ENCODE measurements at regions not wholly inside any gene's neighbourhood (a gene's known extent, or its start where the extent isn't known, plus 50 kb on each side); places are given as distances from the start of the nearest gene placed in this dataset.
"Not testable (repeated sequence)": the region's sequence is repeated elsewhere in the genome, so short reads cannot be mapped to it uniquely, and the experiment has no call there.

DNA sequence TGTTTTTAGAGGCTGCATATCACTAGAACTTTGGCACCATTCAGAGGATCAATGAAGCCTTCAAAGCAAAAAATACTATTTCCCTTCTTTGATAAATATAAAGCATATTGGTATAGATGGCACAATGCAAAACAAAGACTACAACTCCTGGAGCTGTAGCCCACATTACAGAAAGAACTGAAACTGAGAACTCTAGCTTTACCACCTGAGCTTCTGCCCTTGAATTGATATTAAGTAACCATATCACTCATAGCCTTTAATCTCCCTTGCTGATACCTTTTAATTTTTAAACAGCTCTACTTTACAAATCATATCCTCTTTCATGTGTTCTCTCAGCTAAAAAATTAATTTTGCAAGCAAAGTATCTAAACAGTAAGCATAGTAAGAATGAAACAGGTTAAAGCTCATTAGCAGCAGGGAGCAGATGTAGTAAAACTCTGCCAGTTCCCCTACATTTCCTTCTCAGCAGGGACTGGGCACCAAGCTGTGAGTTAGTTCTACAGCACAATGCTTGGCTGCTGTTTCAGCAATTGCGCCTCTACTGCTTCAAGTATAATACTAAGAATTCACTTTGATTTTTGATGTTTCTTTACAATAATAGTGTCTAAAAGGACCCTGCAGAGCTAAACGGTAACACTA, 97.9 kb upstream of the NANOGP8 start:
- ChIA-PET POLR2A (no interaction called here), CTCF (interaction anchor here (1.1 to 1.3 kb wide), 4 partner anchors 15 to 474 kb away, joined by 3 read pairs; no protein-coding TSS in a partner anchor)
- TF ChIP-seq, protein P1, sequence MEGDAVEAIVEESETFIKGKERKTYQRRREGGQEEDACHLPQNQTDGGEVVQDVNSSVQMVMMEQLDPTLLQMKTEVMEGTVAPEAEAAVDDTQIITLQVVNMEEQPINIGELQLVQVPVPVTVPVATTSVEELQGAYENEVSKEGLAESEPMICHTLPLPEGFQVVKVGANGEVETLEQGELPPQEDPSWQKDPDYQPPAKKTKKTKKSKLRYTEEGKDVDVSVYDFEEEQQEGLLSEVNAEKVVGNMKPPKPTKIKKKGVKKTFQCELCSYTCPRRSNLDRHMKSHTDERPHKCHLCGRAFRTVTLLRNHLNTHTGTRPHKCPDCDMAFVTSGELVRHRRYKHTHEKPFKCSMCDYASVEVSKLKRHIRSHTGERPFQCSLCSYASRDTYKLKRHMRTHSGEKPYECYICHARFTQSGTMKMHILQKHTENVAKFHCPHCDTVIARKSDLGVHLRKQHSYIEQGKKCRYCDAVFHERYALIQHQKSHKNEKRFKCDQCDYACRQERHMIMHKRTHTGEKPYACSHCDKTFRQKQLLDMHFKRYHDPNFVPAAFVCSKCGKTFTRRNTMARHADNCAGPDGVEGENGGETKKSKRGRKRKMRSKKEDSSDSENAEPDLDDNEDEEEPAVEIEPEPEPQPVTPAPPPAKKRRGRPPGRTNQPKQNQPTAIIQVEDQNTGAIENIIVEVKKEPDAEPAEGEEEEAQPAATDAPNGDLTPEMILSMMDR (IDR thresholded peaks at IDR 0.05; ENCODE audit: control extremely low read depth, extremely low read depth, low read depth, missing control alignments), result no peak
- no peak for DNase-seq (ENCODE audit: extremely low spot score)

DNA sequence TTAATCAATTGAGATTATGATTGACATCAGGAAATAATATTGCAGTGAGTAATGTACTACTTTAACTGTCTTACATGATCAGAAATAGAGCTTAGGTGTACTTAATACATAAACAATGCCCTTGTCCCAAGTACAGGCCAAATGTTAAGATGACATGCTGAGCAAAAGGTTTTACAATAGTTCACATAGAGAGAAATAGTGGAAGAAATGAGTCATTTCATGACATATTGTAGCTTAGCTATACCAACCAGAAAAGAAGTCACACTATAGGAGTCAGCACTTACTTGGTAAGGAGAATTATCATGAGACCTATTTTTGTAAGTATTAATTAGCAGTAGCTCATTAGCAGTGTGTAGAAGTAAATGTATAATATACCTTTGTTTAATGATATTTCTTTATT, 96.4 kb upstream of the NANOGP8 start:
- DNase-seq (ENCODE audit: extremely low spot score), result no peak
- ChIA-PET CTCF (interaction anchor here (1.0 to 1.3 kb wide), 2 partner anchors 11 to 16 kb away, joined by 3 read pairs; no protein-coding TSS in a partner anchor), POLR2A (no interaction called here)
- TF ChIP-seq, protein P1 (IDR thresholded peaks at IDR 0.05; ENCODE audit: control extremely low read depth, extremely low read depth, low read depth, missing control alignments), result no peak

DNA sequence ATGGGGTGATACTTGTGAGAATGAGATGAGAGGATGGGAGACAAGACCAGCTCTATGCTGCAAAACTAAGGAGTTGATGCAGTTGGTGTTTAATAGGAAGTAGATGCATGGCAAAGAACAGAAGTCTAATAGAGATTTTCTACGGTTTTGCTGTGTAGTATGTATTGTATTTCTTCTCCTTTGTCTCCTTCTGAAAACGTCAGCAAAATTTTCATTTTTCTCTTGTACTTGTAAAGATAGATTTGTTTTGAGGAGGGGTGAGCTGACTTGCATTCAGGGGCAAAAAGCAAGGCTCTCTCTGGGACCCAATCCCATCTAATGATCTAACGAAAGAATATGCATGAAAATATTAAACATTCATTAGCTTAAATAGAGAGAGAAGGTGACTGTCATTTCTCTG, 94.6 kb upstream of the NANOGP8 start:
- ChIA-PET POLR2A (no interaction called here), CTCF (no interaction called here)
- TF ChIP-seq, protein P1 (IDR thresholded peaks at IDR 0.05; ENCODE audit: control extremely low read depth, extremely low read depth, low read depth, missing control alignments), result no peak

DNA sequence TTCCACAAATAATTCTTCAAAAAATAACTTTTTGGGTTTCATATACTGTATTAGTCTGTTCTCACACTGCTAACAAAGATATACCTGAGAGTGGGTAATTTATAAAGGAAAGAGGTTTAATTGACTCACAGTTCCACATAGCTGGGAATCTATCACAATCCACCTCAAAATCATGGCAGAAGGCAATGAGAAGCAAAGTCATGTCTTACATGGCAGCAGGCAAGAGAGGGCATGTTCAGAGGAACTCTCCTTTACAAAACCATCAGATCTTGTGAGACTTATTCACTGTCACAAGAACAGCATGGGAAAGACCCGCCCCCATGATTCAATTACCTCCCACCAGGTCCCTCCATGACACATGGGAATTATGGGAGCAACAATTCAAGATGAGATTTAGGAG, 93.1 kb upstream of the NANOGP8 start:
- DNase-seq (ENCODE audit: extremely low spot score); POLR2A ChIA-PET; CTCF ChIA-PET: not testable (repeated sequence)

More for the DNA sequence above, 94.6 kb upstream of the NANOGP8 start:
- DNase-seq (ENCODE audit: extremely low spot score), result no peak

DNA sequence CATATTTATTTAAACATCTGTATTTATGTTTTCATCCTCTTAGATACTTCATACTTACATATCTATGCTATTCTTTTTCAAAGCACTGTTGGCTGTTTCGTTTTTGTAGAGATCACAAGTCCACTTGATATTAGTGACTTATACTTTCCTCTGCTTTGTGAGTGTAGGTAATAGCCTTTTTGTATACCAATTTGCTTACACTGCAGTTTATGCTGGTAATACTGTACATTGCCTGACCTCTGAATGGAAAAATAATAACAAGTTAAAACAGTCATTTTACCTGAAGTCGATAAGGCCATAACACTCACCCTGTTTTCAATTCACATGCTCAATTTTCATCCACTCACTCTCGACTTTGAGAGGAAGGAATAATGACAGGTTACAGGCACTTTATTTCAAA, 89.9 kb upstream of the NANOGP8 start:
- DNase-seq (ENCODE audit: extremely low spot score), result no peak
- ChIA-PET CTCF (interaction anchor here (1.4 kb wide), 1 partner anchor 9 kb away, joined by 5 read pairs; no protein-coding TSS in a partner anchor), POLR2A (no interaction called here)
- TF ChIP-seq, protein P1 (IDR thresholded peaks at IDR 0.05; ENCODE audit: control extremely low read depth, extremely low read depth, low read depth, missing control alignments), result no peak

DNA sequence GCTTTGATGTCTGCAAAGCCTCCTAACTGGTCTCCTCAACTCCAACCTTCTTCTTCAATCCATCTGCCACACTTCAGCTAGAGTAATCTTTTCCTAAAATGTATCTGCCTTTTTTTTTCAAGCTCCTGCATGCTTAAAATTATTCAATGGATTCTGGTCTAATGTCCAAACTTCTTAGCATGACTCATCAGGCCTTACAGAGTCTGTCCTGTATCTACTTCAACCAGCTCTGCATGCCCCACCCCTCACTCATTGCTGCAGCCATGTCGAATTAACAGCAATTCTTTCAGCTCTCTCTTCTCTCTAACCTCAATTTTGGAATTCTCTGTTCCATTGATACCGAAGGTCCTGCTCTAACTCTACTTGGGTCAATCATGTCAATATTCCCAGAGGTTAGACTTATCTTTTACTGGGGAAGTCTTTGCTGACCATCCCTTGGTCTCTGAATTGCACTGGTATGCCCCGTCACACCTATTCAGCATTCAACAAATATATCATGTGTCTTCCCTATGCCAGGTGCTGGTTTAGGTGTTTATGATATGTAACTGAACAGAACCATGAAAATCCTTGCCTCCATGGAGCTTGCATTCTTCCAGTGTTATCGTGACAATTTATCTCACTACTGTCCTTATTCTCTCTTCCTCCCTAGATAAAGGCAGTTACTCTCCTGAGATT, 88.5 kb upstream of the NANOGP8 start:
- ChIA-PET CTCF (no interaction called here), POLR2A (no interaction called here)
- no peak for DNase-seq (ENCODE audit: extremely low spot score)
- TF ChIP-seq, protein P1 (IDR thresholded peaks at IDR 0.05; ENCODE audit: control extremely low read depth, extremely low read depth, low read depth, missing control alignments), result no peak

DNA sequence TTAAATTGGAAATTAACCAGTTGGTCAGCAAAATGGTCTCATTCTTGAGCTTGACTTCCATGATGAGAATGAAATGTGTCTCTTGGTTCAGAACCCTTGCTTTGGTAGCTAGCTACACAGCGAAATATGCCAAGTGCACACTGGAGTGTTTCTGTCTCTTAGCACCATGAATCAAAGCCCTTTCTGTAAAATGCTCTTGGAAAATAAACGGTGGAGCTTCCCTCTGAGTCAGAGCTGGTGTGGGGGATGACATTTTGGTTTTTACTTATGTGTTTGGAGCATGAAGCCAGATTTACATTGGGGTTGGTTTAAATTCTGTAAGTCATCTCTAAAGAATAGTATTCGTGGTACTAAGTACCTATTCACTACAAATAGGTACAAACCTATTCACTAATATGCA, 85.1 kb upstream of the NANOGP8 start:
- no peak for DNase-seq (ENCODE audit: extremely low spot score)
- TF ChIP-seq, protein P1 (IDR thresholded peaks at IDR 0.05; ENCODE audit: control extremely low read depth, extremely low read depth, low read depth, missing control alignments), result no peak
- POLR2A ChIA-PET, result no interaction called here
- CTCF ChIA-PET, result interaction anchor here (1.3 to 1.4 kb wide), 2 partner anchors 17 to 274 kb away, joined by 3 to 4 read pairs; no protein-coding TSS in a partner anchor
